ENCODE measurements at regions not wholly inside any gene's neighbourhood (a gene's known extent, or its start where the extent isn't known, plus 50 kb on each side); places are given as distances from the start of the nearest gene placed in this dataset.

DNA sequence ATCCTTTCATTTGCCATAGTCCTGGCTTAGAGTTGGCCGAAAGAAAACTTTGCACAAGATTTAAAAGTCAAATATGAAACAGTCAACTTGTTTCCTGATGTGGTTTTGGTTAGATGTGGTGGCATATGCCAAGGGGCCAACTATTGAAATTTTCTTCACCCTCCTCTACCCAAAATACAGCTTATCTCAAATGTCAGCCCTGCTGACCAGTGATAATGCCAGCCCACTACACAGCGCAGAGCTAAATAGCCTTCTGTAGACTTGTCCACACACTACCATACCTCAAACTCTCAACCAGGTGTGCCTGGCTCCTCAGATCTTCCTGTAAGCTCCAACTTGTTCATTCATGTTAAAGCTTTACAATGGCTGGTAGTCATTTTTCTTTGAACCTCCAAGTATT is 368.5 kb upstream of the STAC start:
- Histone ChIP-seq H3K4me3 (ENCODE audit: low read length) (no peak overlapping the region), H3K9ac (ENCODE audit: low read length) (no peak overlapping the region), H3K4me1 (ENCODE audit: low read length) (no peaks in the 10 kb centered on the region), H3K4me2 (ENCODE audit: low read length) (no peak overlapping the region), H3K36me3 (replicated peaks; ENCODE audit: low read depth, low read length) (no peaks in the 10 kb centered on the region), H3K9me3 (ENCODE audit: insufficient read depth, low read length) (no peaks in the 10 kb centered on the region), H2AFZ (ENCODE audit: low read depth, low read length) (no peak overlapping the region), H3K27ac (ENCODE audit: low read length) (no peak overlapping the region), H3K27me3 (ENCODE audit: low read depth, low read length) (no peaks in the 10 kb centered on the region), H4K20me1 (ENCODE audit: insufficient read depth, low read length) (no peaks in the 10 kb centered on the region), H3K79me2 (ENCODE audit: low read length) (no peaks in the 10 kb centered on the region)
- TF ChIP-seq, protein P1, sequence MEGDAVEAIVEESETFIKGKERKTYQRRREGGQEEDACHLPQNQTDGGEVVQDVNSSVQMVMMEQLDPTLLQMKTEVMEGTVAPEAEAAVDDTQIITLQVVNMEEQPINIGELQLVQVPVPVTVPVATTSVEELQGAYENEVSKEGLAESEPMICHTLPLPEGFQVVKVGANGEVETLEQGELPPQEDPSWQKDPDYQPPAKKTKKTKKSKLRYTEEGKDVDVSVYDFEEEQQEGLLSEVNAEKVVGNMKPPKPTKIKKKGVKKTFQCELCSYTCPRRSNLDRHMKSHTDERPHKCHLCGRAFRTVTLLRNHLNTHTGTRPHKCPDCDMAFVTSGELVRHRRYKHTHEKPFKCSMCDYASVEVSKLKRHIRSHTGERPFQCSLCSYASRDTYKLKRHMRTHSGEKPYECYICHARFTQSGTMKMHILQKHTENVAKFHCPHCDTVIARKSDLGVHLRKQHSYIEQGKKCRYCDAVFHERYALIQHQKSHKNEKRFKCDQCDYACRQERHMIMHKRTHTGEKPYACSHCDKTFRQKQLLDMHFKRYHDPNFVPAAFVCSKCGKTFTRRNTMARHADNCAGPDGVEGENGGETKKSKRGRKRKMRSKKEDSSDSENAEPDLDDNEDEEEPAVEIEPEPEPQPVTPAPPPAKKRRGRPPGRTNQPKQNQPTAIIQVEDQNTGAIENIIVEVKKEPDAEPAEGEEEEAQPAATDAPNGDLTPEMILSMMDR (IDR thresholded peaks at IDR 0.05; ENCODE audit: low read depth, low read length) = no peak
- no peak for TF ChIP-seq EZH2phosphoT487 (IDR thresholded peaks at IDR 0.05; ENCODE audit: low read depth)

DNA sequence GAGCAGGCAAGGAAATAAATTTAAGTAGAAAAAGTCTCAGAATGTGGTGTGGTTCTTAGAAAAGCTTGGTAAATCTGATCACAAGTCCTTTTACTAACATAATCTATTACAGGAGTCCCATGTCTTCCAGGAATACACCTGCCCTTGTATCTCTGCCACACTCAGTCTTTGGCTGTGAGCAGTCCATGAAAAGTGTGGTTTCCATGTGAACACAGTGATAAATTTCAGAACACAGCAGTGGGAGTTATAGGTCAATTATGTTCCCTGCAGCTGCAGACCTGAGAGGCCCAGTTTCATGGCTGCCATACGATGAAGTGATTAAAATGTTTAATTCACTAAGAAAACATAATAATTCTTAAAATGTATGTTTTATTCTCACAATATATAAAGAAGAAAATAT is 366.9 kb upstream of the STAC start:
- H3K4me1 ChIP-seq (ENCODE audit: low read length) = no peaks in the 10 kb centered on the region
- H3K27ac ChIP-seq (ENCODE audit: low read length) = no peak overlapping the region
- no peaks in the 10 kb centered on the region for H4K20me1 ChIP-seq (ENCODE audit: insufficient read depth, low read length)
- H3K36me3 ChIP-seq (replicated peaks; ENCODE audit: low read depth, low read length) = no peaks in the 10 kb centered on the region
- TF ChIP-seq, protein P1 (IDR thresholded peaks at IDR 0.05; ENCODE audit: low read depth, low read length) = no peak
- TF ChIP-seq EZH2phosphoT487 (IDR thresholded peaks at IDR 0.05; ENCODE audit: low read depth) = no peak
- H3K27me3 ChIP-seq (ENCODE audit: low read depth, low read length) = no peaks in the 10 kb centered on the region
- no peaks in the 10 kb centered on the region for H3K9me3 ChIP-seq (ENCODE audit: insufficient read depth, low read length)
- no peak overlapping the region for H3K9ac ChIP-seq (ENCODE audit: low read length)
- H3K4me2 ChIP-seq (ENCODE audit: low read length) = no peak overlapping the region
- H2AFZ ChIP-seq (ENCODE audit: low read depth, low read length) = no peak overlapping the region
- H3K4me3 ChIP-seq (ENCODE audit: low read length) = no peak overlapping the region
- no peaks in the 10 kb centered on the region for H3K79me2 ChIP-seq (ENCODE audit: low read length)

DNA sequence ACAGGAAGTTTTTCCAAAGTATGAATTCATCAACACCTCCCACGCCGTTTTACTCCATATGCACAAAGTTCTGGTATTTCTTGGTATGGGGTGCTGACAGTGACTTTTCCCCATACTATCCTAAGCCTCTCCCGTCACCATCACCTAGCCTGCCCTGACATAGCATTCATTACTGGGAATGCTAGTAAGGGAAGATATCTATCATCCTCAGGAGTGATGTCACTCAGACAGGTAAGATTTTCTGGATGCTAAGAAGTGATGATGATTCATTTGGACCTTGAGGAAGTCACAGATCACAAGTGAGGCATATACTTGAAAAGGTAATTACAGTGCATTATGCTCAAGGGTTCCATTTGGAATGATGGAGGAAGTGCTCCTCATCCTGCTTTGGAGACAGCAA is 355.1 kb upstream of the STAC start:
- no peak overlapping the region for H3K4me3 ChIP-seq (ENCODE audit: low read length)
- no peaks in the 10 kb centered on the region for H3K79me2 ChIP-seq (ENCODE audit: low read length)
- H3K4me2 ChIP-seq (ENCODE audit: low read length) = no peak overlapping the region
- no peak overlapping the region for H2AFZ ChIP-seq (ENCODE audit: low read depth, low read length)
- H3K4me1 ChIP-seq (ENCODE audit: low read length) = no peaks in the 10 kb centered on the region
- TF ChIP-seq, protein P1 (IDR thresholded peaks at IDR 0.05; ENCODE audit: low read depth, low read length) = no peak
- no peak for TF ChIP-seq EZH2phosphoT487 (IDR thresholded peaks at IDR 0.05; ENCODE audit: low read depth)
- no peak overlapping the region for H3K9ac ChIP-seq (ENCODE audit: low read length)
- H3K27ac ChIP-seq (ENCODE audit: low read length) = no peak overlapping the region
- H3K9me3 ChIP-seq (ENCODE audit: insufficient read depth, low read length) = no peaks in the 10 kb centered on the region
- no peaks in the 10 kb centered on the region for H3K27me3 ChIP-seq (ENCODE audit: low read depth, low read length)
- H3K36me3 ChIP-seq (replicated peaks; ENCODE audit: low read depth, low read length) = peaks cover 2% of the 10 kb centered on the region
- H4K20me1 ChIP-seq (ENCODE audit: insufficient read depth, low read length) = no peaks in the 10 kb centered on the region

DNA sequence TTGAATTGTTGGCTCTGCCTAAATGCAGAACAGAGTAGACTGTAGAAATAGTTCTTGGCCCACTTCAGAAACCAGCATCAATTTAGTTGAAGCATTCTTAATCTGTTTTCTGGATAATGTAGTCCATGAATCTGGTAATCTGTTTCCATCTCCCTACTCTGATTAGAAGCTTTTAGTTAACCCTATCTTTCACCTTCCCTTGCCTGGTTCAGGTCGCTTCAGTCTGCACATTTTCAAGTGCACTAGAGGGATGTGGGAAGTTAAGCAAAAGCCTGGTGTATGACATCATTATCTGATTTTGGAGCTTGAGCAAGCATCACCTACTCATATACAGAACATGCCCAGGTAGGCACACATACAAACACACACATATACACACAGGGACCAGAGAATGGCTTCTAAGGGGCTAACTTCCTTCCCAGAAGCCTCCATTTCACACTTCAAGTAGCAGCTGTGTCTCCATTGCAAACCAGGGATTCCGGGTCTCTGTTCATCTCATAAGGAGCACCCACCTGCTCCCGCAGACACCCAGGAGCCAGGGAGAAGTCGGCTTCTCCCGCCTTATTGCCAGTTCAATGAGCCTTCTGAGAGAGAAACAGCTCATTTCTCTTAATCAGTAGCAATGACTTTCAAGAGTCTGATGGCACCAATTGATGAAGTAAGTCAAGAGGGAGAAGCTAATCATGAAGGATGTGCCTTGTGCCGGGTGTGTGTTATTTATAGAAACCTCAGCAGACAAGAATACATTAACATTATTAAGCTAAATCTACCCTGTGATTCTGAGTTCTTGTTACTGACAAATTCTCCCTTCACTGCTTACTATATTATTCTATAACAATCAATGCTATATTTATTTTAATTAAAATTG is 347.9 kb upstream of the STAC start:
- H4K20me1 ChIP-seq (ENCODE audit: insufficient read depth, low read length) = no peaks in the 10 kb centered on the region
- H2AFZ ChIP-seq (ENCODE audit: low read depth, low read length) = no peak overlapping the region
- TF ChIP-seq, protein P1 (IDR thresholded peaks at IDR 0.05; ENCODE audit: low read depth, low read length) = no peak
- no peak for TF ChIP-seq EZH2phosphoT487 (IDR thresholded peaks at IDR 0.05; ENCODE audit: low read depth)
- H3K4me1 ChIP-seq (ENCODE audit: low read length) = no peaks in the 10 kb centered on the region
- no peaks in the 10 kb centered on the region for H3K36me3 ChIP-seq (replicated peaks; ENCODE audit: low read depth, low read length)
- H3K27ac ChIP-seq (ENCODE audit: low read length) = no peak overlapping the region
- no peak overlapping the region for H3K4me2 ChIP-seq (ENCODE audit: low read length)
- no peaks in the 10 kb centered on the region for H3K9me3 ChIP-seq (ENCODE audit: insufficient read depth, low read length)
- no peaks in the 10 kb centered on the region for H3K79me2 ChIP-seq (ENCODE audit: low read length)
- H3K27me3 ChIP-seq (ENCODE audit: low read depth, low read length) = no peaks in the 10 kb centered on the region
- no peak overlapping the region for H3K9ac ChIP-seq (ENCODE audit: low read length)
- H3K4me3 ChIP-seq (ENCODE audit: low read length) = no peak overlapping the region

Data from OCI-LY3 (cell line).